GM19238 (cell line): ENCODE measurements at regions not wholly inside any gene's neighbourhood (a gene's known extent, or its start where the extent isn't known, plus 50 kb on each side); places are given as distances from the start of the nearest gene placed in this dataset.

Experiments
- DNase-seq: peaks from one replicate; pipeline ENCODE4 v3.0.0; 2011; ENCODE audit warnings: low spot score; ENCODE audit not compliant: insufficient read length

GRCh38 chr10:20958764-20959163 is 61.7 kb upstream of the NEBL start:
- no peak for DNase-seq

- no peak for DNase-seq
Measured at GRCh38 chr10:20958225-20958624, 61.1 kb upstream of the NEBL start.

- DNase-seq, result no peak
Measured at GRCh38 chr10:20957744-20958143, 60.6 kb upstream of the NEBL start.

GRCh38 chr10:20956843-20957242 is 59.7 kb upstream of the NEBL start:
- DNase-seq, result no peak

GRCh38 chr10:20955355-20955893 is 58.3 kb upstream of the NEBL start:
- no peak for DNase-seq

- no peak for DNase-seq
Measured at GRCh38 chr10:20954519-20954918, 57.4 kb upstream of the NEBL start.

- DNase-seq, result no peak
Measured at GRCh38 chr10:20953120-20953519, 56.0 kb upstream of the NEBL start.

- no peak for DNase-seq
Measured at GRCh38 chr10:20949967-20950366, 52.9 kb upstream of the NEBL start.

GRCh38 chr10:20948686-20949327 is 51.7 kb upstream of the NEBL start:
- no peak for DNase-seq
